Progenitor cell of endocrine pancreas (in vitro differentiated cells): ENCODE measurements at regions not wholly inside any gene's neighbourhood (a gene's known extent, or its start where the extent isn't known, plus 50 kb on each side); places are given as distances from the start of the nearest gene placed in this dataset.

ENCODE experiments used
- DNase-seq: peaks from one replicate; pipeline ENCODE4 v3.0.0; 2021; ENCODE audit warnings: low spot score; ENCODE audit not compliant: unreplicated experiment
- H3K27ac Mint-ChIP-seq: 2 replicates; pipeline ENCODE4 v1.8.0; 2021; ENCODE audit warnings: mild to moderate bottlenecking, moderate library complexity, mixed read lengths
- H3K27me3 Mint-ChIP-seq: 2 replicates; pipeline ENCODE4 v1.8.0; 2021; ENCODE audit warnings: mixed read lengths
- H3K36me3 Mint-ChIP-seq: 2 replicates; pipeline ENCODE4 v1.8.0; 2022; ENCODE audit warnings: mixed read lengths; ENCODE audit not compliant: insufficient read depth
- H3K4me1 Mint-ChIP-seq: 2 replicates; pipeline ENCODE4 v1.8.0; 2021; ENCODE audit warnings: low read depth, mixed read lengths
- H3K4me3 Mint-ChIP-seq: 2 replicates; pipeline ENCODE4 v1.8.0; 2021; ENCODE audit warnings: low read depth, mild to moderate bottlenecking, moderate library complexity, mixed read lengths
- H3K9me3 Mint-ChIP-seq: 2 replicates; pipeline ENCODE4 v1.8.0; 2021; ENCODE audit warnings: low read depth, mixed read lengths
- CTCF ChIP-seq: fragments of 200-600 bp; sonication (generic); IDR thresholded peaks from one replicate; pipeline ENCODE4 v1.5.0; 2021; ENCODE audit warnings: antibody characterized with exemption, mild to moderate bottlenecking; ENCODE audit not compliant: unreplicated experiment

- Mint-ChIP-seq H3K9me3 (peaks cover 8% of the 10 kb centered on the region), H3K4me3 (no peak overlapping the region), H3K36me3 (no peaks in the 10 kb centered on the region), H3K4me1 (no peaks in the 10 kb centered on the region), H3K27ac (no peak overlapping the region), H3K27me3 (no peaks in the 10 kb centered on the region)
- no peak for TF ChIP-seq CTCF
- no peak for DNase-seq
These were observed 1243.5 kb downstream of the EFNB2 start for GRCh38 chr13:105291987-105292386.

- no peak for TF ChIP-seq CTCF
- Mint-ChIP-seq H3K36me3 (no peaks in the 10 kb centered on the region), H3K4me3 (no peak overlapping the region), H3K4me1 (no peaks in the 10 kb centered on the region), H3K27ac (no peak overlapping the region), H3K27me3 (no peaks in the 10 kb centered on the region), H3K9me3 (peaks cover 7% of the 10 kb centered on the region)
- DNase-seq, result no peak
These were observed 1244.9 kb downstream of the EFNB2 start for GRCh38 chr13:105290596-105290995.

DNA sequence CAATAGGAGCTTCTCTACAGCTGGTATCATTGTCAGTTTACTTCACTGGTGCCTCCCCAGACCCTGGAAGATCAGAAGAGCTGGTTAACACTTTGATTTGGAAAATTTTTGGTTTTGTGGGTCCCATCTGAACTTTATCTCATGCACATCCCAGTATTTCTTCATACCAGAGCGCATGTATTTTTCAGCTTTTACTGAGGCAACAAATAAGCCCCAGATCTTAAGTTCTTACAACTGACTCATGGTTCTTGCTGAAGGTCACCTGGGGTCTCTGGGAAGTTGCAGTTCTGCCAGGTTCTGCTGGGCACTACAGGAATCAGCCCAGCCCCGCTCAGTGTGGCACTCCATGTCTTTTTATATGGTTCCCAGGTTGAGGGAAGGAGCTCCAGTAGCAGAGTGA lies 1249.9 kb downstream of the EFNB2 start:
- TF ChIP-seq CTCF, result no peak
- peaks cover 14% of the 10 kb centered on the region for H3K4me1 Mint-ChIP-seq
- H3K4me3 Mint-ChIP-seq, result no peak overlapping the region
- H3K36me3 Mint-ChIP-seq, result no peaks in the 10 kb centered on the region
- H3K9me3 Mint-ChIP-seq, result peaks cover 3% of the 10 kb centered on the region
- no peak overlapping the region for H3K27ac Mint-ChIP-seq
- DNase-seq, result no peak
- peaks cover 9% of the 10 kb centered on the region for H3K27me3 Mint-ChIP-seq

- H3K36me3 Mint-ChIP-seq, result no peaks in the 10 kb centered on the region
- H3K27me3 Mint-ChIP-seq, result peaks cover 9% of the 10 kb centered on the region
- no peak overlapping the region for H3K4me3 Mint-ChIP-seq
- no peak for TF ChIP-seq CTCF
- DNase-seq, result no peak
- H3K4me1 Mint-ChIP-seq, result peaks cover 24% of the 10 kb centered on the region
- H3K27ac Mint-ChIP-seq, result peak overlapping the region; percentile 35
- peaks cover 3% of the 10 kb centered on the region for H3K9me3 Mint-ChIP-seq
These were observed 1252.8 kb downstream of the EFNB2 start for GRCh38 chr13:105282406-105283285.

DNA sequence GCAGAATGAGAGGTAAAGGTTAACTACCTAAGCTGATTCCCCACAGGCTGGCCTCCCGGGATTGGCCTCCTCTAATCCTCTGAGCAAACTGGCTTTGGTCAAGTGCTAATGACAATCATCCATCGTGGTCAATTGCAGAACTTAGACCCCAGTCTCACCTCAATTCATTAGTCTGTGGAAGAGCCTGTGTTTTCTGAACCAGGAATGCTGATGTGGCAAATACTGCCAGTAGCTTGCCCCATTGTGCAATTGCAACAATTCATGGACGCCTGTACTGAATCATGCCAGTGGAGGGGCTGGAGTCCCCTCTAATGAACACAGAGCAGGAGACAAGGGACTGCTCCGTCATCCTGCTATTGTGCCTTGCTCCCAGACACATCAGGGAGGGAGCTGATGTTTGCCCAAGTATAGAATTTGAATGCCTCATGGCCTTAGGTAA lies 1256.5 kb downstream of the EFNB2 start:
- Mint-ChIP-seq H3K4me3 (no peak overlapping the region), H3K27me3 (peaks cover 2% of the 10 kb centered on the region), H3K9me3 (peaks cover 8% of the 10 kb centered on the region), H3K36me3 (no peaks in the 10 kb centered on the region), H3K27ac (peak overlapping the region; percentile 73), H3K4me1 (peaks cover 24% of the 10 kb centered on the region)
- no peak for DNase-seq
- TF ChIP-seq CTCF, result no peak
